ENCODE measurements at regions not wholly inside any gene's neighbourhood (a gene's known extent, or its start where the extent isn't known, plus 50 kb on each side); places are given as distances from the start of the nearest gene placed in this dataset.

DNA sequence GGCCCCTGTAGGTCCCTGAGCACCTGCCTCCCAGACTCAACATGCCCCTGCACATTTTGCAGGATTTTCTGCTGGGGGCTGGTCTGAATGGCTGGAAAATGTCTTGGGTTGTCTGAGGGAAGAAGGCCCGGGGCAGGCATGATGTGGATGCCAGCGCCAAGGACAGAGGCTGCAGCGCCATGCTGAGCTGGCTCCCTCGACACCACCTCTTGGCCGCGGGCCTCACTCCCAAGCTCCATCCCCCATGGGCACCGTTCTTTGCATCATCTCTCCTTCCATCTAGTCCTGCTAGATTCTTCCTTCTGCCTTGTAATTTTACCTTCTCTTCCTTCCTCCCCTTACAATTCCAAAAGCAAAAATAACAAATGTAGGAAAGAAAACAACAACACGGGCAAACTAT is 70.6 kb downstream of the ZIC5 start:
- Histone ChIP-seq H3K36me3 (ENCODE audit: control insufficient read depth, insufficient read depth, low read length) (no peaks in the 10 kb centered on the region), H3K9ac (ENCODE audit: low read depth, low read length) (no peak overlapping the region), H3K4me1 (ENCODE audit: control insufficient read depth, insufficient read depth, low read length) (peaks cover 11% of the 10 kb centered on the region), H3K9me3 (ENCODE audit: control insufficient read depth, insufficient read depth, low read length) (no peaks in the 10 kb centered on the region), H3K27me3 (ENCODE audit: control insufficient read depth, insufficient read depth, low read length) (peaks cover 20% of the 10 kb centered on the region), H3K4me3 (ENCODE audit: low read depth, low read length) (no peak overlapping the region)

GRCh38 chr13:99898421-99898820 is 73.1 kb downstream of the ZIC5 start:
- H3K9ac ChIP-seq (ENCODE audit: low read depth, low read length), result no peak overlapping the region
- no peaks in the 10 kb centered on the region for H3K9me3 ChIP-seq (ENCODE audit: control insufficient read depth, insufficient read depth, low read length)
- H3K4me3 ChIP-seq (ENCODE audit: low read depth, low read length), result no peak overlapping the region
- H3K4me1 ChIP-seq (ENCODE audit: control insufficient read depth, insufficient read depth, low read length), result peaks cover 13% of the 10 kb centered on the region
- H3K36me3 ChIP-seq (ENCODE audit: control insufficient read depth, insufficient read depth, low read length), result no peaks in the 10 kb centered on the region
- peaks cover 40% of the 10 kb centered on the region for H3K27me3 ChIP-seq (ENCODE audit: control insufficient read depth, insufficient read depth, low read length)

DNA sequence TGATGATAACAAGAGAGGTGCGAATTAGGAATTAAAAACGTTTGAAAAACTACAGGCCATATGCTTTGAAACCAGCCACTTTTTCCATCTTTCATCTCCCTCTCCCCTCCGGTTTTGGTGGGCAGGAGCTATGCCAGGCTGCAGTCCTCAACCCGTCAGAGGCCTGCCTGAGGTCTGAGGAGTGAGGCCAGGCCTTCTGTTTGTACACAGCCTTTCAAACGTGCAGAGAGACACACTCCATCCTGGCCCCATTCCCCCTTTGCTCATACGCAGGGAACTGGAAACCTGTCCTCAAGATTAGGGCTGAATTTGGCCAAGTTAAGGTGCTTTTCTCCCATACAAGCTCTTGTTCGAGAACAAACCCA is 74.5 kb downstream of the ZIC5 start:
- H3K4me1 ChIP-seq (ENCODE audit: control insufficient read depth, insufficient read depth, low read length), result peaks cover 25% of the 10 kb centered on the region
- H3K9me3 ChIP-seq (ENCODE audit: control insufficient read depth, insufficient read depth, low read length), result no peaks in the 10 kb centered on the region
- H3K4me3 ChIP-seq (ENCODE audit: low read depth, low read length), result no peak overlapping the region
- no peaks in the 10 kb centered on the region for H3K36me3 ChIP-seq (ENCODE audit: control insufficient read depth, insufficient read depth, low read length)
- peaks cover 45% of the 10 kb centered on the region for H3K27me3 ChIP-seq (ENCODE audit: control insufficient read depth, insufficient read depth, low read length)
- no peak overlapping the region for H3K9ac ChIP-seq (ENCODE audit: low read depth, low read length)

GRCh38 chr13:99896369-99897075 is 75.0 kb downstream of the ZIC5 start:
- H3K9ac ChIP-seq (ENCODE audit: low read depth, low read length), result no peak overlapping the region
- peak overlapping the region; percentile 48 for H3K4me3 ChIP-seq (ENCODE audit: low read depth, low read length)
- peaks cover 45% of the 10 kb centered on the region for H3K27me3 ChIP-seq (ENCODE audit: control insufficient read depth, insufficient read depth, low read length)
- H3K36me3 ChIP-seq (ENCODE audit: control insufficient read depth, insufficient read depth, low read length), result no peaks in the 10 kb centered on the region
- H3K9me3 ChIP-seq (ENCODE audit: control insufficient read depth, insufficient read depth, low read length), result no peaks in the 10 kb centered on the region
- peaks cover 30% of the 10 kb centered on the region for H3K4me1 ChIP-seq (ENCODE audit: control insufficient read depth, insufficient read depth, low read length)

- Histone ChIP-seq H3K9me3 (ENCODE audit: control insufficient read depth, insufficient read depth, low read length) (no peaks in the 10 kb centered on the region), H3K4me1 (ENCODE audit: control insufficient read depth, insufficient read depth, low read length) (peaks cover 32% of the 10 kb centered on the region), H3K4me3 (ENCODE audit: low read depth, low read length) (peak overlapping the region; percentile 48), H3K36me3 (ENCODE audit: control insufficient read depth, insufficient read depth, low read length) (no peaks in the 10 kb centered on the region), H3K27me3 (ENCODE audit: control insufficient read depth, insufficient read depth, low read length) (peaks cover 50% of the 10 kb centered on the region), H3K9ac (ENCODE audit: low read depth, low read length) (no peak overlapping the region)
Measured at GRCh38 chr13:99895444-99896368, 75.9 kb downstream of the ZIC5 start.

GRCh38 chr13:99894840-99895443 is 76.6 kb downstream of the ZIC5 start:
- peaks cover 50% of the 10 kb centered on the region for H3K27me3 ChIP-seq (ENCODE audit: control insufficient read depth, insufficient read depth, low read length)

DNA sequence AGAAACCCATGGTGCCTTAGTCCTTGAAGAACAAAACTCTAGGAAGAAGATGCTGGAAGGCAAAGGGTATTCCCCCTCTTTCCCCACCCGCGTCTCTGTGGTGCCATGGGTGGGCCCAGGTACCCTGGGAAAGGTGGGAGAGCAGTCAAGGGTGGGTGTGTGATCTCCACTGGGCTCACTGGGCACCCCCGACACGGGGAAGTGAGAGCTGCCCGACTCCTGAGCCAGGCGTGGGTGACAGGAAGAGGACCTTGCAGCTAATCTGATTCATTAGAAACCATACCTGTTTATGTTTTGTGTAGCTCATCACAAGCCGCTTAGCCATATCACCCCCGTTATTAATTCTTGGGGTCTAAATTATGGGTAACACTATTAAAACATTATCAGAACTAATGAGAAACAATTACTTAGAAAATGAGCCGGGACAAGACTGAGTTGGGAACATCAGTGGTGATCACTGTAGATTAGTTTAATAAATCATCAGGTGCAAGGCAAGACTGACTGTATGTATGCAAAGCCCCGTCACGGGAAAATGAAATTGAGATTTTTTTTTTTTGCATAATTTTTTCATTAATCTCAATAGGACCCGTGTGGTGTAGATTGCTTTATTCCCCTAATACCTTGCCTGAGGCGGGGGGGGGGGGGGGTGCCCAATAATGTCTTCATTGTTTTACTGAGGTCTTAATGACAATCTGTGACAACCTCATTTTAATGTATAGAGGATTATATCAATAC is 77.3 kb downstream of the ZIC5 start:
- H3K27me3 ChIP-seq (ENCODE audit: control insufficient read depth, insufficient read depth, low read length), result peaks cover 50% of the 10 kb centered on the region
- no peaks in the 10 kb centered on the region for H3K36me3 ChIP-seq (ENCODE audit: control insufficient read depth, insufficient read depth, low read length)
- no peaks in the 10 kb centered on the region for H3K9me3 ChIP-seq (ENCODE audit: control insufficient read depth, insufficient read depth, low read length)
- peak overlapping the region; percentile 48 for H3K4me3 ChIP-seq (ENCODE audit: low read depth, low read length)
- no peak overlapping the region for H3K9ac ChIP-seq (ENCODE audit: low read depth, low read length)
- peaks cover 32% of the 10 kb centered on the region for H3K4me1 ChIP-seq (ENCODE audit: control insufficient read depth, insufficient read depth, low read length)

More at GRCh38 chr13:99894840-99895443, 76.6 kb downstream of the ZIC5 start:
- H3K4me3 ChIP-seq (ENCODE audit: low read depth, low read length), result peak overlapping the region; percentile 48
- peaks cover 32% of the 10 kb centered on the region for H3K4me1 ChIP-seq (ENCODE audit: control insufficient read depth, insufficient read depth, low read length)
- H3K9ac ChIP-seq (ENCODE audit: low read depth, low read length), result no peak overlapping the region
- no peaks in the 10 kb centered on the region for H3K9me3 ChIP-seq (ENCODE audit: control insufficient read depth, insufficient read depth, low read length)
- H3K36me3 ChIP-seq (ENCODE audit: control insufficient read depth, insufficient read depth, low read length), result no peaks in the 10 kb centered on the region

GRCh38 chr13:99893567-99893966 is 78.0 kb downstream of the ZIC5 start:
- Histone ChIP-seq H3K27me3 (ENCODE audit: control insufficient read depth, insufficient read depth, low read length) (peaks cover 46% of the 10 kb centered on the region), H3K9ac (ENCODE audit: low read depth, low read length) (no peak overlapping the region), H3K36me3 (ENCODE audit: control insufficient read depth, insufficient read depth, low read length) (no peaks in the 10 kb centered on the region)

DNA sequence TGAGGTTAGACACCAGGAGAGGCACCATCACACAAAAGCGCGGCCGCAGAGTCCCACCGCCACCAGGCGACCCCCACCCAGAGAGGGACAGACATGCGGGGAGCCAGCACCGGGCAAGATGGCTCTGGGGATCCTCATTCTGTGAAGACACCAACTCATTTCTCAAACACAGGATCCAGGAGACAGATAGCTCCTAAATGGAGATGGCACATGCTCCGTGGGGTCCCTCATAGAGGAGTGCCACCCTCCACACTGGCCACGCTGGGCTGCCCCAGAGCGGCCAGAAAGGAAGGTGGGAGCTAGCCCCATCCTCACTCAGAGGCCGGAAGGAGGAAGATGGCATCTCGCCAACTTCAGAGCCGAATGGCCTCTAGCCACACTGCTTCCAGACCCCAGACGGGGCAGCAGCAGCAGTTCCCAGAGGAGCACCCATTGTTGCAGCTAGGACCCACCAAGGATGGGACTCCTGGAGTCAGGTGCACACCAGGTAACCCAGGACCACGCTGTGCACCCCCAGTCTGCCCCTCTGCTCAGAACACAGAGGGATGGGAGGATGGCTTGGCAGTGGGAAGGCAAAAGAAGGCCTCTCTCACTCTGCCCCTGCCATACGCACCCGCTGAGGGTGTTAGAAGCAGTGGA is 78.6 kb downstream of the ZIC5 start:
- H3K9ac ChIP-seq (ENCODE audit: low read depth, low read length), result peak overlapping the region; percentile 12
- H3K27me3 ChIP-seq (ENCODE audit: control insufficient read depth, insufficient read depth, low read length), result peaks cover 44% of the 10 kb centered on the region
- no peaks in the 10 kb centered on the region for H3K9me3 ChIP-seq (ENCODE audit: control insufficient read depth, insufficient read depth, low read length)
- peak overlapping the region; percentile 13 for H3K4me3 ChIP-seq (ENCODE audit: low read depth, low read length)
- H3K36me3 ChIP-seq (ENCODE audit: control insufficient read depth, insufficient read depth, low read length), result no peaks in the 10 kb centered on the region
- peaks cover 32% of the 10 kb centered on the region for H3K4me1 ChIP-seq (ENCODE audit: control insufficient read depth, insufficient read depth, low read length)

More at GRCh38 chr13:99893567-99893966, 78.0 kb downstream of the ZIC5 start:
- peaks cover 32% of the 10 kb centered on the region for H3K4me1 ChIP-seq (ENCODE audit: control insufficient read depth, insufficient read depth, low read length)
- no peak overlapping the region for H3K4me3 ChIP-seq (ENCODE audit: low read depth, low read length)
- no peaks in the 10 kb centered on the region for H3K9me3 ChIP-seq (ENCODE audit: control insufficient read depth, insufficient read depth, low read length)

DNA sequence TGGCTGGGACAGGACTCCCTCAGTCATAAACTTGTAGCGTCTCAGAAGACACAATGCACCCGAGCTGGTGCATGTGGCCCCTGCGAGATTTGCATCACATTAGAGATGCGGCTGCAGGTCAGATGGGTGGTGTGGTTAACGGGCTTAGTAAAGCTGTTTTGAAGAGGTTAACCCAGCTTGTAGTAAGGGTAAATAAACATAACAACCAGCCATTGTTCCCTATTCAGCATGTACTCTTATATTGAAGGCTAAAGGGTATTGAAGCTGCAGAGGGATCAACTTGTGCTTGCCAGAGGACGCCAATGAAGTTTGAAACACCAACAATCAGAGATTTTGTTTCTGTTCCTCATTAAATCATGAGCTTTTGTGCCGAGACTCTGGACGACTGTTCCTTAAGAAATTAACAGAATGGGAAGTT is 79.4 kb downstream of the ZIC5 start:
- Histone ChIP-seq H3K9me3 (ENCODE audit: control insufficient read depth, insufficient read depth, low read length) (no peaks in the 10 kb centered on the region), H3K9ac (ENCODE audit: low read depth, low read length) (no peak overlapping the region), H3K4me1 (ENCODE audit: control insufficient read depth, insufficient read depth, low read length) (peaks cover 32% of the 10 kb centered on the region), H3K4me3 (ENCODE audit: low read depth, low read length) (peak overlapping the region; percentile 37), H3K36me3 (ENCODE audit: control insufficient read depth, insufficient read depth, low read length) (no peaks in the 10 kb centered on the region), H3K27me3 (ENCODE audit: control insufficient read depth, insufficient read depth, low read length) (peaks cover 41% of the 10 kb centered on the region)

DNA sequence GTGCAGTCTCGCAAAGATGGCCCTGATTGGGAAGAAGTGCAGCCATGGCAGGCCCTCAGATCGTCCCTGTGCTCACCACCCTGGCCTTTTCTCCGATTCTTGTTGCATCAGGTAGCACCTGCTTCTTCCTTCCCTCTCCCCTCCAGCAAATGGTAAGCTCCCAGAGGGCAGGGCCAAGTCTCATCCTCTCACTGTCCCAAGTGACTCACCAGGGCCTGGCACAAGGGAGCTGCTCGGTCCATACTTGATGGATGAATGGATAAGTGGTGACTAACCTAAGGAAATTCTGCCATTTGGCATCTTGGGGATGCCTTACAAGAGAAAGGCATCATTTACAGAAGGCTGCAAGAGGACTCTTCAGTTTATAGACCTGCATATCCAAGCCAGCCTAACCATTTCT is 84.9 kb downstream of the ZIC5 start:
- no peaks in the 10 kb centered on the region for H3K36me3 ChIP-seq (ENCODE audit: control insufficient read depth, insufficient read depth, low read length)
- H3K4me1 ChIP-seq (ENCODE audit: control insufficient read depth, insufficient read depth, low read length), result peaks cover 6% of the 10 kb centered on the region
- no peaks in the 10 kb centered on the region for H3K9me3 ChIP-seq (ENCODE audit: control insufficient read depth, insufficient read depth, low read length)
- peaks cover 4% of the 10 kb centered on the region for H3K27me3 ChIP-seq (ENCODE audit: control insufficient read depth, insufficient read depth, low read length)
- H3K9ac ChIP-seq (ENCODE audit: low read depth, low read length), result no peak overlapping the region
- H3K4me3 ChIP-seq (ENCODE audit: low read depth, low read length), result no peak overlapping the region
